ENCODE measurements at regions not wholly inside any gene's neighbourhood (a gene's known extent, or its start where the extent isn't known, plus 50 kb on each side); places are given as distances from the start of the nearest gene placed in this dataset.
A peak's percentile ranks its signal among the peaks of the same experiment; 100 is the strongest.

DNA sequence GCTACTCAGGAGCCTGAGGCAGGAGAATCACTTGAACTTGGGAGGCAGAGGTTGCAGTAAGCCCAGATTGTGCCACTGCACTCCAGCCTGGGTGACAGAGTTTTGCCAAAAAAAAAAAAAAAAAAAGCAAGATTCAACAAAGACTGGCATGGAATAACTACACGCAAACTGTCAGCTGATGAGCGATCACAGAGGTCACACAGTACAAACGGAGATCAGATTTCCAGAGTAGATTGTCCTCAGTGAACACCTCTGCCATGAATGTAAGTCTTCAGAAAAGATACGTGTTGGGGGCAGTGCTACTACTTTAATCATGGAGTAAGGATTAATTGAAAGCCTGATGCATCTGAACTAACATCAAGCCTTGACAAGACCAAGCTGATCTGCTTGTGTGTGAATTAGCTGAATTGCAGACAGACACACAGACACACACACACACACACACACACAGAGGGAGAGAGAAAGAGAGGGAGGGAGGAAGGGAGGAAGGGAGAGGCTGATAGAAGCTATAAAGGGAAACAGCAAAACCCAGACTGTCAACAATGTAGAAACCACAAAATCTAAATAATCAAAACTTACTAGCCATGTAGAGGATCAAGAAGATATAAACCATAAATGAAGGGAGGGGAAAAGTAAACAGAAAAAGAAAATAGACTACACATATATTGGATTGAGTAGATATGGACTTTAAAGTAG lies 222.9 kb upstream of the ZNF462 start:
- H3K9me3 Mint-ChIP-seq (ENCODE audit: unreplicated experiment): peaks cover 7% of the 10 kb centered on the region
- no peaks in the 10 kb centered on the region for H3K36me3 Mint-ChIP-seq (ENCODE audit: unreplicated experiment)
- TF ChIP-seq, protein P1, sequence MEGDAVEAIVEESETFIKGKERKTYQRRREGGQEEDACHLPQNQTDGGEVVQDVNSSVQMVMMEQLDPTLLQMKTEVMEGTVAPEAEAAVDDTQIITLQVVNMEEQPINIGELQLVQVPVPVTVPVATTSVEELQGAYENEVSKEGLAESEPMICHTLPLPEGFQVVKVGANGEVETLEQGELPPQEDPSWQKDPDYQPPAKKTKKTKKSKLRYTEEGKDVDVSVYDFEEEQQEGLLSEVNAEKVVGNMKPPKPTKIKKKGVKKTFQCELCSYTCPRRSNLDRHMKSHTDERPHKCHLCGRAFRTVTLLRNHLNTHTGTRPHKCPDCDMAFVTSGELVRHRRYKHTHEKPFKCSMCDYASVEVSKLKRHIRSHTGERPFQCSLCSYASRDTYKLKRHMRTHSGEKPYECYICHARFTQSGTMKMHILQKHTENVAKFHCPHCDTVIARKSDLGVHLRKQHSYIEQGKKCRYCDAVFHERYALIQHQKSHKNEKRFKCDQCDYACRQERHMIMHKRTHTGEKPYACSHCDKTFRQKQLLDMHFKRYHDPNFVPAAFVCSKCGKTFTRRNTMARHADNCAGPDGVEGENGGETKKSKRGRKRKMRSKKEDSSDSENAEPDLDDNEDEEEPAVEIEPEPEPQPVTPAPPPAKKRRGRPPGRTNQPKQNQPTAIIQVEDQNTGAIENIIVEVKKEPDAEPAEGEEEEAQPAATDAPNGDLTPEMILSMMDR (IDR thresholded peaks at IDR 0.05): no peak
- DNase-seq (ENCODE audit: extremely low spot score, unreplicated experiment): no peak
- no peak overlapping the region for H3K4me3 Mint-ChIP-seq (ENCODE audit: unreplicated experiment)
- no peaks in the 10 kb centered on the region for H3K27me3 Mint-ChIP-seq (ENCODE audit: unreplicated experiment)
- H3K27ac Mint-ChIP-seq (ENCODE audit: unreplicated experiment): no peak overlapping the region
- peaks cover 4% of the 10 kb centered on the region for H3K4me1 Mint-ChIP-seq (ENCODE audit: unreplicated experiment)

- Mint-ChIP-seq H3K27me3 (ENCODE audit: unreplicated experiment) (no peaks in the 10 kb centered on the region), H3K9me3 (ENCODE audit: unreplicated experiment) (peaks cover 7% of the 10 kb centered on the region), H3K36me3 (ENCODE audit: unreplicated experiment) (no peaks in the 10 kb centered on the region), H3K27ac (ENCODE audit: unreplicated experiment) (no peak overlapping the region), H3K4me3 (ENCODE audit: unreplicated experiment) (no peak overlapping the region), H3K4me1 (ENCODE audit: unreplicated experiment) (peaks cover 4% of the 10 kb centered on the region)
- DNase-seq (ENCODE audit: extremely low spot score, unreplicated experiment): no peak
- TF ChIP-seq, protein P1 (IDR thresholded peaks at IDR 0.05): no peak
These were observed 219.6 kb upstream of the ZNF462 start for GRCh38 chr9:106643211-106643930.

- Mint-ChIP-seq H3K9me3 (ENCODE audit: unreplicated experiment) (peaks cover 7% of the 10 kb centered on the region), H3K27me3 (ENCODE audit: unreplicated experiment) (no peaks in the 10 kb centered on the region), H3K36me3 (ENCODE audit: unreplicated experiment) (no peaks in the 10 kb centered on the region), H3K4me1 (ENCODE audit: unreplicated experiment) (peaks cover 4% of the 10 kb centered on the region), H3K4me3 (ENCODE audit: unreplicated experiment) (no peak overlapping the region), H3K27ac (ENCODE audit: unreplicated experiment) (no peak overlapping the region)
- DNase-seq (ENCODE audit: extremely low spot score, unreplicated experiment): no peak
- TF ChIP-seq, protein P1 (IDR thresholded peaks at IDR 0.05): no peak
These were observed 218.3 kb upstream of the ZNF462 start for GRCh38 chr9:106644661-106645060.

GRCh38 chr9:106648799-106649198 lies 214.2 kb upstream of the ZNF462 start:
- Mint-ChIP-seq H3K27ac (ENCODE audit: unreplicated experiment) (no peak overlapping the region), H3K27me3 (ENCODE audit: unreplicated experiment) (no peaks in the 10 kb centered on the region), H3K9me3 (ENCODE audit: unreplicated experiment) (no peaks in the 10 kb centered on the region), H3K4me3 (ENCODE audit: unreplicated experiment) (no peak overlapping the region), H3K36me3 (ENCODE audit: unreplicated experiment) (no peaks in the 10 kb centered on the region), H3K4me1 (ENCODE audit: unreplicated experiment) (peaks cover 4% of the 10 kb centered on the region)
- no peak for DNase-seq (ENCODE audit: extremely low spot score, unreplicated experiment)
- TF ChIP-seq, protein P1 (IDR thresholded peaks at IDR 0.05): peak; percentile 52

DNA sequence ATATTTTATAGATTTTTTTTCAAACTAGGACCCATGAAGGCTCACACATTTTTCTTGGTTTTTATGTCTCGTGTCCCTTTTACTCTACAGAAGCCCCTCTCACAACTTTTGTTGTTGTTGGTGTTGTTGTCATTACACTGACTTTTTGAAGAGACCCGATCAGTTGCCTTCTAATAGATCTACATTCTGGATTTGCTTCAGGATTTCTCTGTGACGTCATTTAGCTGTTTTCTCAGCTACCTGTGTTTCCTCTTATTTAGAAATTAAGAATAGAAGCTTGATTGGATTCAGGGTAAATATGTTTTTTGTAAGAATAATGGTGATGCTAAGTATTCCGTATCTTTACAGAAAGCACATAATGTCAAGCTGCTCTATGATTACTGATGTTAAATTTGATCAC lies 213.3 kb upstream of the ZNF462 start:
- TF ChIP-seq, protein P1 (IDR thresholded peaks at IDR 0.05): no peak
- Mint-ChIP-seq H3K4me1 (ENCODE audit: unreplicated experiment) (peaks cover 4% of the 10 kb centered on the region), H3K27ac (ENCODE audit: unreplicated experiment) (no peak overlapping the region), H3K27me3 (ENCODE audit: unreplicated experiment) (no peaks in the 10 kb centered on the region), H3K9me3 (ENCODE audit: unreplicated experiment) (peaks cover 5% of the 10 kb centered on the region), H3K4me3 (ENCODE audit: unreplicated experiment) (no peak overlapping the region), H3K36me3 (ENCODE audit: unreplicated experiment) (no peaks in the 10 kb centered on the region)
- no peak for DNase-seq (ENCODE audit: extremely low spot score, unreplicated experiment)

Data from osteocyte (in vitro differentiated cells).